Mammary epithelial cell (primary cell): ENCODE measurements at regions not wholly inside any gene's neighbourhood (a gene's known extent, or its start where the extent isn't known, plus 50 kb on each side); places are given as distances from the start of the nearest gene placed in this dataset.

Source experiments
- CTCF ChIP-seq, 2 donors: IDR thresholded peaks in 1 of 2; conservative IDR thresholded peaks in 1 of 2; 2 replicates each; pipeline ENCODE4 v1.5.1; 2011 to 2012; ENCODE audit warnings: inconsistent platforms in 2 of 2, low read length in 2 of 2, mild to moderate bottlenecking in 2 of 2, control low read depth in 1 of 2, low read depth in 1 of 2; ENCODE audit not compliant: insufficient read depth in 1 of 2; ENCODE audit errors: extremely low read depth in 1 of 2
- EZH2 ChIP-seq: IDR thresholded peaks from 2 replicates; pipeline ENCODE4 v1.6.1; 2012; ENCODE audit warnings: low read length, inconsistent platforms, borderline replicate concordance

- TF ChIP-seq CTCF (conservative IDR thresholded peaks at IDR 0.05 in 1 of 2, IDR thresholded peaks at IDR 0.05 in 1 of 2; ENCODE audit: extremely low read depth in 1 of 2, insufficient read depth in 1 of 2, low read depth in 1 of 2, low read length in 2 of 2): no peak
- TF ChIP-seq EZH2: no peak
Measured at GRCh38 chr2:151175864-151176263, 85.8 kb downstream of the RBM43 start.
